ENCODE measurements at regions not wholly inside any gene's neighbourhood (a gene's known extent, or its start where the extent isn't known, plus 50 kb on each side); places are given as distances from the start of the nearest gene placed in this dataset.

GRCh38 chr13:39123578-39123977, 85.3 kb downstream of the NHLRC3 start:
- Histone ChIP-seq H3K27me3 (ENCODE audit: control insufficient read depth in 2 of 2, insufficient read depth in 1 of 2, low read length in 1 of 2) (no peaks in the 10 kb centered on the region), H3K36me3 (ENCODE audit: control insufficient read depth in 2 of 2, insufficient read depth in 2 of 2, low read length in 1 of 2) (no peaks in the 10 kb centered on the region), H3K27ac (ENCODE audit: low read depth in 1 of 2, low read length in 1 of 2) (no peak overlapping the region), H3K4me1 (ENCODE audit: control insufficient read depth in 2 of 2, insufficient read depth in 2 of 2, low read length in 2 of 2) (no peaks in the 10 kb centered on the region), H3K4me3 (ENCODE audit: low read length in 2 of 2) (no peak overlapping the region), H3K9me3 (ENCODE audit: control insufficient read depth in 2 of 2, insufficient read depth in 1 of 2, low read length in 1 of 2) (peaks cover 0 to 4% of the 10 kb centered on the region in 2 donors)
- whole genome bisulfite sequencing, result 81% methylated on average over 1 of the region's 1 CpG
- DNase-seq (ENCODE audit: low read depth in 6 of 9, low spot score in 9 of 9), result no peak

GRCh38 chr13:39129213-39129612, 91.0 kb downstream of the NHLRC3 start:
- Histone ChIP-seq H3K4me3 (ENCODE audit: low read length in 2 of 2) (no peak overlapping the region), H3K27me3 (ENCODE audit: control insufficient read depth in 2 of 2, insufficient read depth in 1 of 2, low read length in 1 of 2) (no peaks in the 10 kb centered on the region), H3K4me1 (ENCODE audit: control insufficient read depth in 2 of 2, insufficient read depth in 2 of 2, low read length in 2 of 2) (no peaks in the 10 kb centered on the region), H3K27ac (ENCODE audit: low read depth in 1 of 2, low read length in 1 of 2) (no peak overlapping the region), H3K36me3 (ENCODE audit: control insufficient read depth in 2 of 2, insufficient read depth in 2 of 2, low read length in 1 of 2) (no peaks in the 10 kb centered on the region), H3K9me3 (ENCODE audit: control insufficient read depth in 2 of 2, insufficient read depth in 1 of 2, low read length in 1 of 2) (no peaks in the 10 kb centered on the region)
- no peak for DNase-seq (ENCODE audit: low read depth in 6 of 9, low spot score in 9 of 9)
- 73% methylated on average over 6 of the region's 6 CpGs for WGBS

- DNase-seq (ENCODE audit: low read depth in 6 of 9, low spot score in 9 of 9), result no peak
- Histone ChIP-seq H3K4me1 (ENCODE audit: control insufficient read depth in 2 of 2, insufficient read depth in 2 of 2, low read length in 2 of 2) (no peaks in the 10 kb centered on the region), H3K27ac (ENCODE audit: low read depth in 1 of 2, low read length in 1 of 2) (no peak overlapping the region), H3K9me3 (ENCODE audit: control insufficient read depth in 2 of 2, insufficient read depth in 1 of 2, low read length in 1 of 2) (no peaks in the 10 kb centered on the region), H3K36me3 (ENCODE audit: control insufficient read depth in 2 of 2, insufficient read depth in 2 of 2, low read length in 1 of 2) (no peaks in the 10 kb centered on the region), H3K27me3 (ENCODE audit: control insufficient read depth in 2 of 2, insufficient read depth in 1 of 2, low read length in 1 of 2) (no peaks in the 10 kb centered on the region), H3K4me3 (ENCODE audit: low read length in 2 of 2) (no peak overlapping the region)
- WGBS, result 89% methylated on average over 8 of the region's 8 CpGs
Observed at GRCh38 chr13:39130301-39130700, 92.0 kb downstream of the NHLRC3 start.

- H3K9me3 ChIP-seq (ENCODE audit: control insufficient read depth in 2 of 2, insufficient read depth in 1 of 2, low read length in 1 of 2), result no peaks in the 10 kb centered on the region
- H3K27ac ChIP-seq (ENCODE audit: low read depth in 1 of 2, low read length in 1 of 2), result no peak overlapping the region
- 85% methylated on average over 4 of the region's 4 CpGs for WGBS
- no peak overlapping the region for H3K4me3 ChIP-seq (ENCODE audit: low read length in 2 of 2)
- H3K36me3 ChIP-seq (ENCODE audit: control insufficient read depth in 2 of 2, insufficient read depth in 2 of 2, low read length in 1 of 2), result no peaks in the 10 kb centered on the region
- H3K27me3 ChIP-seq (ENCODE audit: control insufficient read depth in 2 of 2, insufficient read depth in 1 of 2, low read length in 1 of 2), result no peaks in the 10 kb centered on the region
- no peaks in the 10 kb centered on the region for H3K4me1 ChIP-seq (ENCODE audit: control insufficient read depth in 2 of 2, insufficient read depth in 2 of 2, low read length in 2 of 2)
- DNase-seq (ENCODE audit: low read depth in 6 of 9, low spot score in 9 of 9), result no peak
Observed at GRCh38 chr13:39132286-39133230, 94.3 kb downstream of the NHLRC3 start.

- no peak for DNase-seq (ENCODE audit: low read depth in 6 of 9, low spot score in 9 of 9)
- WGBS, result 94% methylated on average over 3 of the region's 3 CpGs
- Histone ChIP-seq H3K27ac (ENCODE audit: low read depth in 1 of 2, low read length in 1 of 2) (no peak overlapping the region), H3K4me1 (ENCODE audit: control insufficient read depth in 2 of 2, insufficient read depth in 2 of 2, low read length in 2 of 2) (no peaks in the 10 kb centered on the region), H3K9me3 (ENCODE audit: control insufficient read depth in 2 of 2, insufficient read depth in 1 of 2, low read length in 1 of 2) (no peaks in the 10 kb centered on the region), H3K4me3 (ENCODE audit: low read length in 2 of 2) (no peak overlapping the region), H3K36me3 (ENCODE audit: control insufficient read depth in 2 of 2, insufficient read depth in 2 of 2, low read length in 1 of 2) (no peaks in the 10 kb centered on the region), H3K27me3 (ENCODE audit: control insufficient read depth in 2 of 2, insufficient read depth in 1 of 2, low read length in 1 of 2) (no peaks in the 10 kb centered on the region)
Observed at GRCh38 chr13:39133781-39134180, 95.5 kb downstream of the NHLRC3 start.

GRCh38 chr13:39134574-39134973, 96.3 kb downstream of the NHLRC3 start:
- Histone ChIP-seq H3K27ac (ENCODE audit: low read depth in 1 of 2, low read length in 1 of 2) (no peak overlapping the region), H3K27me3 (ENCODE audit: control insufficient read depth in 2 of 2, insufficient read depth in 1 of 2, low read length in 1 of 2) (no peaks in the 10 kb centered on the region)
- WGBS, result 84% methylated on average over 5 of the region's 5 CpGs

GRCh38 chr13:39144391-39144790, 106.1 kb downstream of the NHLRC3 start:
- Histone ChIP-seq H3K27me3 (ENCODE audit: control insufficient read depth in 2 of 2, insufficient read depth in 1 of 2, low read length in 1 of 2) (no peaks in the 10 kb centered on the region), H3K4me1 (ENCODE audit: control insufficient read depth in 2 of 2, insufficient read depth in 2 of 2, low read length in 2 of 2) (no peaks in the 10 kb centered on the region), H3K36me3 (ENCODE audit: control insufficient read depth in 2 of 2, insufficient read depth in 2 of 2, low read length in 1 of 2) (no peaks in the 10 kb centered on the region), H3K9me3 (ENCODE audit: control insufficient read depth in 2 of 2, insufficient read depth in 1 of 2, low read length in 1 of 2) (no peaks in the 10 kb centered on the region), H3K27ac (ENCODE audit: low read depth in 1 of 2, low read length in 1 of 2) (no peak overlapping the region), H3K4me3 (ENCODE audit: low read length in 2 of 2) (no peak overlapping the region)
- 68% methylated on average over 2 of the region's 2 CpGs for WGBS
- no peak for DNase-seq (ENCODE audit: low read depth in 6 of 9, low spot score in 9 of 9)

More at GRCh38 chr13:39134574-39134973, 96.3 kb downstream of the NHLRC3 start:
- no peak for DNase-seq (ENCODE audit: low read depth in 6 of 9, low spot score in 9 of 9)
- Histone ChIP-seq H3K36me3 (ENCODE audit: control insufficient read depth in 2 of 2, insufficient read depth in 2 of 2, low read length in 1 of 2) (no peaks in the 10 kb centered on the region), H3K9me3 (ENCODE audit: control insufficient read depth in 2 of 2, insufficient read depth in 1 of 2, low read length in 1 of 2) (no peaks in the 10 kb centered on the region), H3K4me1 (ENCODE audit: control insufficient read depth in 2 of 2, insufficient read depth in 2 of 2, low read length in 2 of 2) (no peaks in the 10 kb centered on the region), H3K4me3 (ENCODE audit: low read length in 2 of 2) (no peak overlapping the region)

- WGBS, result 31% methylated on average over 8 of the region's 8 CpGs
- no peaks in the 10 kb centered on the region for H3K36me3 ChIP-seq (ENCODE audit: control insufficient read depth in 2 of 2, insufficient read depth in 2 of 2, low read length in 1 of 2)
- no peaks in the 10 kb centered on the region for H3K9me3 ChIP-seq (ENCODE audit: control insufficient read depth in 2 of 2, insufficient read depth in 1 of 2, low read length in 1 of 2)
- DNase-seq (ENCODE audit: low read depth in 6 of 9, low spot score in 9 of 9), result peak in 4 of 9 donors; percentile 2 to 32 (median 12)
- H3K27ac ChIP-seq (ENCODE audit: low read depth in 1 of 2, low read length in 1 of 2), result no peak overlapping the region
- no peaks in the 10 kb centered on the region for H3K4me1 ChIP-seq (ENCODE audit: control insufficient read depth in 2 of 2, insufficient read depth in 2 of 2, low read length in 2 of 2)
- no peaks in the 10 kb centered on the region for H3K27me3 ChIP-seq (ENCODE audit: control insufficient read depth in 2 of 2, insufficient read depth in 1 of 2, low read length in 1 of 2)
- no peak overlapping the region for H3K4me3 ChIP-seq (ENCODE audit: low read length in 2 of 2)
Observed at GRCh38 chr13:39144941-39145533, 106.8 kb downstream of the NHLRC3 start.

- Histone ChIP-seq H3K9me3 (ENCODE audit: control insufficient read depth in 2 of 2, insufficient read depth in 1 of 2, low read length in 1 of 2) (no peaks in the 10 kb centered on the region), H3K27ac (ENCODE audit: low read depth in 1 of 2, low read length in 1 of 2) (no peak overlapping the region), H3K36me3 (ENCODE audit: control insufficient read depth in 2 of 2, insufficient read depth in 2 of 2, low read length in 1 of 2) (no peaks in the 10 kb centered on the region), H3K4me1 (ENCODE audit: control insufficient read depth in 2 of 2, insufficient read depth in 2 of 2, low read length in 2 of 2) (no peaks in the 10 kb centered on the region), H3K27me3 (ENCODE audit: control insufficient read depth in 2 of 2, insufficient read depth in 1 of 2, low read length in 1 of 2) (no peaks in the 10 kb centered on the region), H3K4me3 (ENCODE audit: low read length in 2 of 2) (no peak overlapping the region)
- WGBS, result 83% methylated on average over 5 of the region's 5 CpGs
- DNase-seq (ENCODE audit: low read depth in 6 of 9, low spot score in 9 of 9), result no peak
Observed at GRCh38 chr13:39148513-39148961, 110.3 kb downstream of the NHLRC3 start.
